ENCODE measurements at regions not wholly inside any gene's neighbourhood (a gene's known extent, or its start where the extent isn't known, plus 50 kb on each side); places are given as distances from the start of the nearest gene placed in this dataset.
"Not testable (repeated sequence)": the region's sequence is repeated elsewhere in the genome, so short reads cannot be mapped to it uniquely, and the experiment has no call there.

GRCh38 chrX:2568125-2568524 is 67.3 kb upstream of the DHRSX start:
- no peaks in the 10 kb centered on the region for H3K4me1 ChIP-seq (ENCODE audit: control insufficient read depth in 1 of 2, insufficient read depth in 2 of 2, low read length in 2 of 2)
- H3K36me3 ChIP-seq (ENCODE audit: control insufficient read depth in 1 of 2, insufficient read depth in 2 of 2, low read length in 2 of 2), result no peaks in the 10 kb centered on the region
- no peak overlapping the region for H3K9ac ChIP-seq (ENCODE audit: low read depth in 1 of 2, low read length in 2 of 2)
- no peak overlapping the region for H3K4me3 ChIP-seq (ENCODE audit: low read depth in 1 of 2, low read length in 2 of 2)
- H3K27me3 ChIP-seq (ENCODE audit: control insufficient read depth in 1 of 2, insufficient read depth in 2 of 2, low read length in 2 of 2), result no peaks in the 10 kb centered on the region
- H3K9me3 ChIP-seq (ENCODE audit: control insufficient read depth in 1 of 2, low read length in 2 of 2), result peaks cover 0 to 2% of the 10 kb centered on the region in 2 donors
- no peak overlapping the region for H3K27ac ChIP-seq (ENCODE audit: low read depth, low read length)

- H3K4me3 ChIP-seq (ENCODE audit: low read depth in 1 of 2, low read length in 2 of 2), result no peak overlapping the region
- H3K9ac ChIP-seq (ENCODE audit: low read depth in 1 of 2, low read length in 2 of 2), result no peak overlapping the region
- no peaks in the 10 kb centered on the region for H3K27me3 ChIP-seq (ENCODE audit: control insufficient read depth in 1 of 2, insufficient read depth in 2 of 2, low read length in 2 of 2)
- no peaks in the 10 kb centered on the region for H3K36me3 ChIP-seq (ENCODE audit: control insufficient read depth in 1 of 2, insufficient read depth in 2 of 2, low read length in 2 of 2)
- H3K9me3 ChIP-seq (ENCODE audit: control insufficient read depth in 1 of 2, low read length in 2 of 2), result peaks cover 0 to 2% of the 10 kb centered on the region in 2 donors
- no peaks in the 10 kb centered on the region for H3K4me1 ChIP-seq (ENCODE audit: control insufficient read depth in 1 of 2, insufficient read depth in 2 of 2, low read length in 2 of 2)
- no peak overlapping the region for H3K27ac ChIP-seq (ENCODE audit: low read depth, low read length)
Observed at GRCh38 chrX:2566055-2566454, 65.3 kb upstream of the DHRSX start.

- H3K9ac ChIP-seq (ENCODE audit: low read depth in 1 of 2, low read length in 2 of 2), result no peak overlapping the region
- no peak overlapping the region for H3K27ac ChIP-seq (ENCODE audit: low read depth, low read length)
- H3K9me3 ChIP-seq (ENCODE audit: control insufficient read depth in 1 of 2, low read length in 2 of 2), result no peaks in the 10 kb centered on the region
- H3K4me3 ChIP-seq (ENCODE audit: low read depth in 1 of 2, low read length in 2 of 2), result no peak overlapping the region
- H3K4me1 ChIP-seq (ENCODE audit: control insufficient read depth in 1 of 2, insufficient read depth in 2 of 2, low read length in 2 of 2), result no peaks in the 10 kb centered on the region
- H3K27me3 ChIP-seq (ENCODE audit: control insufficient read depth in 1 of 2, insufficient read depth in 2 of 2, low read length in 2 of 2), result no peaks in the 10 kb centered on the region
- H3K36me3 ChIP-seq (ENCODE audit: control insufficient read depth in 1 of 2, insufficient read depth in 2 of 2, low read length in 2 of 2), result no peaks in the 10 kb centered on the region
Observed at GRCh38 chrX:2561456-2561855, 60.7 kb upstream of the DHRSX start.

DNA sequence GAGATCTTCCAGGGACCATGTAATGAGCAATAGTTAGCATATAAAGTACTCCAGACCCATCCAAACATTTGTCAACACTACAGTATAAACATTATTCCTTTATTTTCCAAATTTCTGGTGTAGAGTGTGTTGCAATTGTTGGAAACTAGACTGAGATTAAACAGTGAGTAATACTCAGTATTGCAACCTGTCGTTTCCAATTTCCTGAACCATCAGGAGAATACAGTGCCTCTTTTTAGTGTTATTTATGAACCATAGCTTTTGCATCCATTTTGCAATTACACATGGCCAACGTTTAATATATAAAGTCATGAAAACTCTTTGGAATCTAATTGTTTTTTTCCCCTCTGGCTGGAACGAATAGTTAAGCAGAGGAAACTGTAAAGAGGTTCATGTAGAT is 58.3 kb upstream of the DHRSX start:
- no peaks in the 10 kb centered on the region for H3K4me1 ChIP-seq (ENCODE audit: control insufficient read depth in 1 of 2, insufficient read depth in 2 of 2, low read length in 2 of 2)
- H3K27ac ChIP-seq (ENCODE audit: low read depth, low read length), result no peak overlapping the region
- H3K9ac ChIP-seq (ENCODE audit: low read depth in 1 of 2, low read length in 2 of 2), result no peak overlapping the region
- H3K9me3 ChIP-seq (ENCODE audit: control insufficient read depth in 1 of 2, low read length in 2 of 2), result no peaks in the 10 kb centered on the region
- H3K4me3 ChIP-seq (ENCODE audit: low read depth in 1 of 2, low read length in 2 of 2), result no peak overlapping the region
- no peaks in the 10 kb centered on the region for H3K27me3 ChIP-seq (ENCODE audit: control insufficient read depth in 1 of 2, insufficient read depth in 2 of 2, low read length in 2 of 2)
- no peaks in the 10 kb centered on the region for H3K36me3 ChIP-seq (ENCODE audit: control insufficient read depth in 1 of 2, insufficient read depth in 2 of 2, low read length in 2 of 2)

DNA sequence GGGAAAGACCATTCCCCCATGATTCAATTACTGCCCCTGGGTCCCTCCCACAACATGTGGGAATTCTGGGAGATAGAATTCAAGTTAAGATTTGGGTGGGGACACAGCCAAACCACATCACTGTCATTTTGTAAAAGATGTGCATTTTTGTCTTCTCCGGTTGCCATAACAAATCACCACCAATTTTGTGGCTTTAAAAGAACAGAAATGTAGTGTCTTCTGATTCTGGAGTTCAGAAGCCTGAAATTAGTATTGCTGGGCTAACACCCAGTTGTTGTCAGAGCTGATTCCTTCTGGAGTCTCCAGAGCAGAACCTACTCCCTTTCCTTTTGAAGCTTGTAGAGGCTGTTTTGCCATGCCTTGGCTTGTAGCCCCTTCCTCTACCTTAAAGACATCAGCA is 54.1 kb upstream of the DHRSX start:
- Histone ChIP-seq H3K36me3 (ENCODE audit: control insufficient read depth in 1 of 2, insufficient read depth in 2 of 2, low read length in 2 of 2) (no peaks in the 10 kb centered on the region), H3K4me1 (ENCODE audit: control insufficient read depth in 1 of 2, insufficient read depth in 2 of 2, low read length in 2 of 2) (no peaks in the 10 kb centered on the region), H3K27me3 (ENCODE audit: control insufficient read depth in 1 of 2, insufficient read depth in 2 of 2, low read length in 2 of 2) (no peaks in the 10 kb centered on the region), H3K27ac (ENCODE audit: low read depth, low read length) (no peak overlapping the region), H3K4me3 (ENCODE audit: low read depth in 1 of 2, low read length in 2 of 2) (no peak overlapping the region), H3K9ac (ENCODE audit: low read depth in 1 of 2, low read length in 2 of 2) (no peak overlapping the region), H3K9me3 (ENCODE audit: control insufficient read depth in 1 of 2, low read length in 2 of 2) (no peaks in the 10 kb centered on the region)

- H3K36me3 ChIP-seq (ENCODE audit: control insufficient read depth in 1 of 2, insufficient read depth in 2 of 2, low read length in 2 of 2); H3K4me1 ChIP-seq (ENCODE audit: control insufficient read depth in 1 of 2, insufficient read depth in 2 of 2, low read length in 2 of 2); H3K9me3 ChIP-seq (ENCODE audit: control insufficient read depth in 1 of 2, low read length in 2 of 2); H3K27me3 ChIP-seq (ENCODE audit: control insufficient read depth in 1 of 2, insufficient read depth in 2 of 2, low read length in 2 of 2); H3K9ac ChIP-seq (ENCODE audit: low read depth in 1 of 2, low read length in 2 of 2); H3K27ac ChIP-seq (ENCODE audit: low read depth, low read length); H3K4me3 ChIP-seq (ENCODE audit: low read depth in 1 of 2, low read length in 2 of 2): not testable (repeated sequence)
Observed at GRCh38 chrX:2554066-2554465, 53.3 kb upstream of the DHRSX start.

GRCh38 chrX:2552621-2553201 is 51.9 kb upstream of the DHRSX start:
- no peaks in the 10 kb centered on the region for H3K4me1 ChIP-seq (ENCODE audit: control insufficient read depth in 1 of 2, insufficient read depth in 2 of 2, low read length in 2 of 2)
- H3K9ac ChIP-seq (ENCODE audit: low read depth in 1 of 2, low read length in 2 of 2), result no peak overlapping the region
- no peaks in the 10 kb centered on the region for H3K36me3 ChIP-seq (ENCODE audit: control insufficient read depth in 1 of 2, insufficient read depth in 2 of 2, low read length in 2 of 2)
- H3K27me3 ChIP-seq (ENCODE audit: control insufficient read depth in 1 of 2, insufficient read depth in 2 of 2, low read length in 2 of 2), result no peaks in the 10 kb centered on the region
- H3K27ac ChIP-seq (ENCODE audit: low read depth, low read length), result no peak overlapping the region
- H3K4me3 ChIP-seq (ENCODE audit: low read depth in 1 of 2, low read length in 2 of 2), result no peak overlapping the region
- no peaks in the 10 kb centered on the region for H3K9me3 ChIP-seq (ENCODE audit: control insufficient read depth in 1 of 2, low read length in 2 of 2)

GRCh38 chrX:2550328-2551020 is 49.7 kb upstream of the DHRSX start:
- Histone ChIP-seq H3K4me3 (ENCODE audit: low read depth in 1 of 2, low read length in 2 of 2) (no peak overlapping the region), H3K36me3 (ENCODE audit: control insufficient read depth in 1 of 2, insufficient read depth in 2 of 2, low read length in 2 of 2) (no peaks in the 10 kb centered on the region), H3K9me3 (ENCODE audit: control insufficient read depth in 1 of 2, low read length in 2 of 2) (no peaks in the 10 kb centered on the region), H3K4me1 (ENCODE audit: control insufficient read depth in 1 of 2, insufficient read depth in 2 of 2, low read length in 2 of 2) (no peaks in the 10 kb centered on the region), H3K9ac (ENCODE audit: low read depth in 1 of 2, low read length in 2 of 2) (no peak overlapping the region), H3K27me3 (ENCODE audit: control insufficient read depth in 1 of 2, insufficient read depth in 2 of 2, low read length in 2 of 2) (no peaks in the 10 kb centered on the region), H3K27ac (ENCODE audit: low read depth, low read length) (no peak overlapping the region)
